D341Med (cell line): ENCODE measurements at regions not wholly inside any gene's neighbourhood (a gene's known extent, or its start where the extent isn't known, plus 50 kb on each side); places are given as distances from the start of the nearest gene placed in this dataset.

Experiments
- DNase-seq: peaks from one replicate; pipeline ENCODE4 v3.0.0; 2012; ENCODE audit warnings: low spot score

- no peak for DNase-seq
Observed at GRCh38 chr11:104526006-104526405, 362.1 kb upstream of the PDGFD start.

- DNase-seq, result no peak
Observed at GRCh38 chr11:104525416-104525815, 361.5 kb upstream of the PDGFD start.

- no peak for DNase-seq
Observed at GRCh38 chr11:104524254-104524653, 360.3 kb upstream of the PDGFD start.

- DNase-seq, result no peak
Observed at GRCh38 chr11:104523611-104524010, 359.7 kb upstream of the PDGFD start.

GRCh38 chr11:104522650-104523049, 358.7 kb upstream of the PDGFD start:
- no peak for DNase-seq

- DNase-seq, result no peak
Observed at GRCh38 chr11:104522123-104522522, 358.2 kb upstream of the PDGFD start.

- DNase-seq, result no peak
Observed at GRCh38 chr11:104510169-104510568, 346.2 kb upstream of the PDGFD start.

GRCh38 chr11:104490182-104490581, 326.2 kb upstream of the PDGFD start:
- no peak for DNase-seq

GRCh38 chr11:104488561-104488960, 324.6 kb upstream of the PDGFD start:
- no peak for DNase-seq

GRCh38 chr11:104487046-104487806, 323.3 kb upstream of the PDGFD start:
- DNase-seq, result no peak

GRCh38 chr11:104484804-104485554, 321.0 kb upstream of the PDGFD start:
- DNase-seq, result no peak

- DNase-seq, result no peak
Observed at GRCh38 chr11:104476898-104477297, 313.0 kb upstream of the PDGFD start.

GRCh38 chr11:104476454-104476853, 312.5 kb upstream of the PDGFD start:
- DNase-seq, result no peak

- no peak for DNase-seq
Observed at GRCh38 chr11:104467404-104467803, 303.5 kb upstream of the PDGFD start.

- DNase-seq, result no peak
Observed at GRCh38 chr11:104465321-104465720, 301.4 kb upstream of the PDGFD start.

- no peak for DNase-seq
Observed at GRCh38 chr11:104464691-104465090, 300.7 kb upstream of the PDGFD start.

GRCh38 chr11:104462341-104462740, 298.4 kb upstream of the PDGFD start:
- DNase-seq, result no peak

- DNase-seq, result no peak
Observed at GRCh38 chr11:104451197-104451893, 287.4 kb upstream of the PDGFD start.

GRCh38 chr11:104443387-104443786, 279.4 kb upstream of the PDGFD start:
- no peak for DNase-seq

- no peak for DNase-seq
Observed at GRCh38 chr11:104442321-104442720, 278.4 kb upstream of the PDGFD start.

- DNase-seq, result no peak
Observed at GRCh38 chr11:104435494-104435893, 271.5 kb upstream of the PDGFD start.

GRCh38 chr11:104433751-104434150, 269.8 kb upstream of the PDGFD start:
- no peak for DNase-seq

GRCh38 chr11:104432981-104433380, 269.0 kb upstream of the PDGFD start:
- DNase-seq, result no peak
